Natural killer cell (primary cell): ENCODE measurements at regions not wholly inside any gene's neighbourhood (a gene's known extent, or its start where the extent isn't known, plus 50 kb on each side); places are given as distances from the start of the nearest gene placed in this dataset.

ENCODE experiments used
- ATAC-seq, 3 donors: fragments of 150-1000 bp in 2 of 3; fragments of 200-7000 bp in 1 of 3; cut with Tn5 transposase; 1 replicate in 1 of 3; 2 replicates in 2 of 3; pipeline ENCODE4 v1.10.0; 2021; ENCODE audit warnings: mild to moderate bottlenecking in 2 of 3, moderate library complexity in 2 of 3
- DNase-seq, 2 donors: peaks; one replicate each; pipeline versions ENCODE4 v3.0.0 to v3.0.0-alpha.2; 2013 to 2021; ENCODE audit warnings: mixed read lengths in 1 of 2
- H3K27ac ChIP-seq: one replicate; pipeline ENCODE4 v1.5.1; 2013; ENCODE audit warnings: mild to moderate bottlenecking, low read length
- H3K27me3 ChIP-seq: one replicate; pipeline ENCODE4 v1.6.1; 2013; ENCODE audit warnings: low read length; ENCODE audit not compliant: control insufficient read depth, insufficient read depth
- H3K36me3 ChIP-seq: one replicate; pipeline ENCODE4 v1.6.1; 2013; ENCODE audit warnings: low read length; ENCODE audit not compliant: control insufficient read depth, insufficient read depth
- H3K4me1 ChIP-seq: one replicate; pipeline ENCODE4 v1.6.1; 2013; ENCODE audit warnings: low read length; ENCODE audit not compliant: control insufficient read depth, insufficient read depth
- H3K4me3 ChIP-seq: one replicate; pipeline ENCODE4 v1.5.1; 2013; ENCODE audit warnings: low read length
- H3K9me3 ChIP-seq: one replicate; pipeline ENCODE4 v1.6.1; 2013; ENCODE audit warnings: low read length; ENCODE audit not compliant: control insufficient read depth, insufficient read depth
- H3K27ac Mint-ChIP-seq, 2 donors: one replicate each; pipeline ENCODE4 v1.8.0; 2022; ENCODE audit warnings: mild to moderate bottlenecking in 2 of 2, mixed read lengths in 2 of 2, moderate library complexity in 1 of 2
- H3K27me3 Mint-ChIP-seq, 2 donors: one replicate each; pipeline ENCODE4 v1.8.0; 2022; ENCODE audit warnings: low read depth in 2 of 2, mixed read lengths in 2 of 2
- H3K36me3 Mint-ChIP-seq: one replicate; pipeline ENCODE4 v1.8.0; 2022; ENCODE audit warnings: mixed read lengths
- H3K4me1 Mint-ChIP-seq, 2 donors: one replicate each; pipeline ENCODE4 v1.8.0; 2022; ENCODE audit warnings: mixed read lengths in 2 of 2
- H3K4me3 Mint-ChIP-seq: one replicate; pipeline ENCODE4 v1.8.0; 2022; ENCODE audit warnings: mild to moderate bottlenecking, moderate library complexity, mixed read lengths
- H3K9me3 Mint-ChIP-seq, 2 donors: one replicate each; pipeline ENCODE4 v1.8.0; 2022; ENCODE audit warnings: mixed read lengths in 2 of 2
- CTCF ChIP-seq: fragments of 200-600 bp; IDR thresholded peaks from one replicate; pipeline ENCODE4 v1.8.0; 2022; ENCODE audit warnings: antibody characterized with exemption
- whole genome bisulfite sequencing: methylation state at CpG from one replicate; pipeline ENCODE4 v1.1.7; 2013; ENCODE audit warnings: missing lambda C conversion rate; ENCODE audit not compliant: insufficient coverage; 5-methylcytosine and 5-hydroxymethylcytosine counted together
- intact Hi-C: fragments of 100-400 bp; cut with micrococcal nuclease; formaldehyde crosslinking; loops from one replicate; pipeline ENCODE4 v1.14.2; 2022

- no peaks in the 10 kb centered on the region for H3K27me3 ChIP-seq
- no peak overlapping the region for H3K4me3 ChIP-seq
- H3K27me3 Mint-ChIP-seq: no peaks in the 10 kb centered on the region
- no peaks in the 10 kb centered on the region for H3K36me3 ChIP-seq
- no peaks in the 10 kb centered on the region for H3K4me1 Mint-ChIP-seq
- H3K4me3 Mint-ChIP-seq: no peak overlapping the region
- H3K27ac ChIP-seq: no peak overlapping the region
- DNase-seq (no peak), ATAC-seq (no peak)
- H3K9me3 ChIP-seq: no peaks in the 10 kb centered on the region
- peaks cover 9 to 12% of the 10 kb centered on the region in 2 donors for H3K9me3 Mint-ChIP-seq
- H3K27ac Mint-ChIP-seq: no peak overlapping the region
- peaks cover under 1% of the 10 kb centered on the region for H3K36me3 Mint-ChIP-seq
- peaks cover 3% of the 10 kb centered on the region for H3K4me1 ChIP-seq
- intact Hi-C loops: no loop called here
- TF ChIP-seq CTCF: no peak
These were observed 1272.7 kb upstream of the TMEFF2 start for GRCh38 chr2:193467276-193467987.

- Histone ChIP-seq H3K4me1 (no peaks in the 10 kb centered on the region), H3K36me3 (no peaks in the 10 kb centered on the region), H3K9me3 (no peaks in the 10 kb centered on the region), H3K27me3 (no peaks in the 10 kb centered on the region), H3K27ac (no peak overlapping the region), H3K4me3 (no peak overlapping the region)
- DNase-seq (no peak), ATAC-seq (no peak)
- no peak for TF ChIP-seq CTCF
- WGBS: 95% methylated on average over 3 of the region's 3 CpGs
- H3K27me3 Mint-ChIP-seq: no peaks in the 10 kb centered on the region
- no peaks in the 10 kb centered on the region for H3K4me1 Mint-ChIP-seq
- intact Hi-C loops: no loop called here
- peaks cover 12 to 19% of the 10 kb centered on the region in 2 donors for H3K9me3 Mint-ChIP-seq
- no peak overlapping the region for H3K4me3 Mint-ChIP-seq
- H3K36me3 Mint-ChIP-seq: peaks cover 6% of the 10 kb centered on the region
- H3K27ac Mint-ChIP-seq: no peak overlapping the region
These were observed 1268.3 kb upstream of the TMEFF2 start for GRCh38 chr2:193463011-193463410.

DNA sequence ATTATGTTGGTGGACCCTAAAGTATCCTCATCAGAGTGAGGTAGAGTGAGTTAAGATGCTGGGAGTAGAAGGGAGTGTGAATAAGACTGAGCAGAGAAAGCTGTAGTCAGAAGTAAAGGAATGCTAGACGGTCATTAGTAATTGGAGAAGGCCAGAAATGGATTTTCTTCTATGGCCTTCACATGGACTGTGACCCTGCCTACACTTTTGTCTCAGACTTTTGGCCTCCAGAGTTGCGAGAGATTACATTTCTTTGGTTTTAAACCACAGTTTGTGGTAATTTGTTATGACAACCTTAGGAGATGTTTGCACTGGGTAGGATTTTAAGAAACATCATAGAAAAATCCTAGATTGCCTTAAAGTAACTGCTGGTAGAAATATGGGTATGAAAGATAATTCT lies 1267.7 kb upstream of the TMEFF2 start:
- no peak overlapping the region for H3K4me3 ChIP-seq
- H3K27me3 ChIP-seq: no peaks in the 10 kb centered on the region
- no peak for TF ChIP-seq CTCF
- no peaks in the 10 kb centered on the region for H3K4me1 ChIP-seq
- no peak for ATAC-seq
- H3K9me3 ChIP-seq: no peaks in the 10 kb centered on the region
- no peaks in the 10 kb centered on the region for H3K36me3 ChIP-seq
- no peaks in the 10 kb centered on the region for H3K27me3 Mint-ChIP-seq
- no peak overlapping the region for H3K27ac ChIP-seq
- intact Hi-C loops: no loop called here
- H3K36me3 Mint-ChIP-seq: peaks cover 6% of the 10 kb centered on the region
- WGBS: 90% methylated on average over 1 of the region's 2 CpGs
- H3K4me3 Mint-ChIP-seq: no peak overlapping the region
- H3K9me3 Mint-ChIP-seq: peaks cover 13 to 19% of the 10 kb centered on the region in 2 donors
- no peak for DNase-seq
- H3K4me1 Mint-ChIP-seq: no peaks in the 10 kb centered on the region
- H3K27ac Mint-ChIP-seq: no peak overlapping the region

DNA sequence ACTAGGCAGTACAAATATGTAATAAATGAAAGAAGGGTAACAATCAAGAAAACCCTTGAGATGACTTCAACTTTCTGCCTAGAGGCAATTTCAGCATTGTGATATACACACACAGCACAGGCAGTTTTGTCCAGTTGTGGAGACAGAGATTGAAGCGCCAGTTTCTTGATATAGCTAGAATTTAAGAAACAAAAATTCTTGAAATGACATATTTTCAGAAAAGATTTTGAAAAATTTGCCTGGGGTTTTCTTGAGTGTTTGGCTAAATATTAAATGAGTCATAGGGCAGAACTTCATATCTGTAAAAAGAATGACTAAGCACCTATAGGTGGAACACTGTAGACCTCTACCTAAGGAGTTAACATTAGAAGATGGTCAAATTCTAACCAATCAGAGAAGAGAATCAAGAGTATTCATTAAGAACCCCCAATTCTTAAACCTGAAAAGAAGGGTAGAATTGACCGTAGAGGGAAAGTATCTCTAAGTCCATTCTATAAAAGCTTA lies 1266.8 kb upstream of the TMEFF2 start:
- Mint-ChIP-seq H3K4me3 (no peak overlapping the region), H3K27me3 (no peaks in the 10 kb centered on the region), H3K4me1 (no peaks in the 10 kb centered on the region), H3K27ac (no peak overlapping the region), H3K9me3 (peaks cover 17 to 21% of the 10 kb centered on the region in 2 donors), H3K36me3 (peaks cover 6% of the 10 kb centered on the region)
- Histone ChIP-seq H3K27me3 (no peaks in the 10 kb centered on the region), H3K27ac (no peak overlapping the region), H3K9me3 (no peaks in the 10 kb centered on the region), H3K4me1 (no peaks in the 10 kb centered on the region), H3K4me3 (no peak overlapping the region), H3K36me3 (no peaks in the 10 kb centered on the region)
- TF ChIP-seq CTCF: no peak
- intact Hi-C loops: no loop called here
- DNase-seq (no peak), ATAC-seq (no peak)
- WGBS: 100% methylated on average over 2 of the region's 2 CpGs
